Muscle layer of colon (tissue), 2 donors: ENCODE measurements at regions not wholly inside any gene's neighbourhood (a gene's known extent, or its start where the extent isn't known, plus 50 kb on each side); places are given as distances from the start of the nearest gene placed in this dataset.

Source experiments
- H3K27ac ChIP-seq: one replicate; pipeline ENCODE4 v1.7.0; 2013; ENCODE audit warnings: low read depth, mild to moderate bottlenecking, low read length, moderate library complexity
- H3K27me3 ChIP-seq, 2 donors: one replicate each; pipeline ENCODE4 v1.7.0; 2013; ENCODE audit warnings: low read length in 2 of 2, mild to moderate bottlenecking in 2 of 2; ENCODE audit not compliant: insufficient read depth in 2 of 2, control insufficient read depth in 1 of 2
- H3K36me3 ChIP-seq: one replicate; pipeline ENCODE4 v1.7.0; 2013; ENCODE audit warnings: mild to moderate bottlenecking, low read length; ENCODE audit not compliant: insufficient read depth
- H3K4me1 ChIP-seq: one replicate; pipeline ENCODE4 v1.7.0; 2013; ENCODE audit warnings: mild to moderate bottlenecking, low read length; ENCODE audit not compliant: insufficient read depth
- H3K4me3 ChIP-seq, 2 donors: one replicate each; pipeline ENCODE4 v1.7.0; 2013; ENCODE audit warnings: low read length in 2 of 2, low read depth in 1 of 2, mild to moderate bottlenecking in 1 of 2, moderate library complexity in 1 of 2
- H3K9ac ChIP-seq: one replicate; pipeline ENCODE4 v1.7.0; 2013; ENCODE audit warnings: low read length
- H3K9me3 ChIP-seq: one replicate; pipeline ENCODE4 v1.7.0; 2013; ENCODE audit warnings: mild to moderate bottlenecking, low read length
- donor health status: abdominal sarcoma.
- donor health status: Adenocarcinoma of cecum.

DNA sequence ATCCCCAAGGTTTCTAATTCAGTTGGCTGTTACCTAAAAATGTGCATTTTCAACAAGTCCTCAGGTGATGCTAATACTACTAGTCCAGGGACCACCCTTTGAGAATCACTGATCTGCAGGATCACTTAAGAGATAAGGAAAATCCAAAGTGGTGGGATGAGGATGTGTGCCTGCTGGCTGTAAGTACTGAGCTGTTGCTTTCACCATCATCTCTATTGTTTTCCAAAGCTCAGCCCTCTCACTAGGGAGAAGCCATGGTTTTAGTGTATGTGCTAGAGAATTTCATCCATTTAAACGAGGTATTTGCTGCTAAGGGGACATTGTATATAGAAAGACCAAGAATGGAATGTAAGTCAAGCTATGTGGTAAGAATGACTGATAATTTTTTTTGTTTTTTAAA is 202.3 kb downstream of the KIF21A start:
- Histone ChIP-seq H3K9ac (no peak overlapping the region), H3K4me1 (peaks cover 6% of the 10 kb centered on the region), H3K4me3 (no peak overlapping the region), H3K27me3 (no peaks in the 10 kb centered on the region), H3K9me3 (no peaks in the 10 kb centered on the region), H3K27ac (no peak overlapping the region), H3K36me3 (no peaks in the 10 kb centered on the region)

DNA sequence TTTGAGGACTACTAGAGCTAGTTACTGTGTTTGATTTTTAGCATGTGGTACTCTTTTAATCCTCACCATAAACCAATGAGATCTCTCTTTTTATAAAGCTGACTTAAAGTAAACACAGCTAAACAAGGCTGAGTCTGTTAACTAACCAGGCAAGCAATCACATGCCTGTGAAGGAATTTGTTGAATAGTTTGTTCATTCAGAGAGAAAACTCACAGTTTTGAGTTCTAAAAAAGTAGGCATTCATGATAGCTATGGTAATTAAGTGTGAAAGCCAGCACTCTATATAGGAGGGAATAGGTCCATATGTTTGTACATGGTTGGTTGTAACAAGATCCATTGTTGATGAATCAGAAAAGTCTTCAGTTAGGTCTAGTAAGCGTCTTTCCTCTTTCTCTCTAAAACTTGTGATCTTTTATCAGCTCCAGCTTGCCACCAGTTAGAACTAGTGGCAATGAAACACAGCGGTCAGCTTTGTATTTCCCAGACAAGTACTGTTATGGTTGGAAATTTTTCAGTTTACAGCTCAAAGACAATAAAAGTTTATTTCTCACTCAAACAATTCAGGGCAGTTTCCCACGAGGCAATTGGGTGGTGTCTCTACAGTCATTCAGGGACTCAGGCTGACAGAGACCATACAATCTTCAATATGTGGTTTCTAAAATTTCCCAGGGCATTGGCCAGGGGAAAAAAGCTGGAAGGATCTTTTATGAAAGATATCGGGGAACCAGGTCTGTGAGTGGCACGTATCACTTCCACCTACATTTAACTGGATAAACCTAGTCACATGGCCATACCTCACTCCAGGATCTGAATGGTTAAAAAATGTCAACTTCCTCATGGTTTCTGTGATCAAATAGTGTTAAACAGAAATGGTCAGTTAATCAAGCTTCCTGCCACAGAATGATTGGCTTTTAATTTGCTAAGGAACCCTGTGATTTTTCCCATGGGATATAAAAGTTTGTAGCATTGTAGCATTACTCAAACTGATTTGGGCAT is 203.1 kb downstream of the KIF21A start:
- H3K36me3 ChIP-seq, result no peaks in the 10 kb centered on the region
- H3K9me3 ChIP-seq, result no peaks in the 10 kb centered on the region
- no peaks in the 10 kb centered on the region for H3K27me3 ChIP-seq
- no peak overlapping the region for H3K9ac ChIP-seq
- H3K4me3 ChIP-seq, result no peak overlapping the region
- H3K27ac ChIP-seq, result no peak overlapping the region
- peaks cover 8% of the 10 kb centered on the region for H3K4me1 ChIP-seq

DNA sequence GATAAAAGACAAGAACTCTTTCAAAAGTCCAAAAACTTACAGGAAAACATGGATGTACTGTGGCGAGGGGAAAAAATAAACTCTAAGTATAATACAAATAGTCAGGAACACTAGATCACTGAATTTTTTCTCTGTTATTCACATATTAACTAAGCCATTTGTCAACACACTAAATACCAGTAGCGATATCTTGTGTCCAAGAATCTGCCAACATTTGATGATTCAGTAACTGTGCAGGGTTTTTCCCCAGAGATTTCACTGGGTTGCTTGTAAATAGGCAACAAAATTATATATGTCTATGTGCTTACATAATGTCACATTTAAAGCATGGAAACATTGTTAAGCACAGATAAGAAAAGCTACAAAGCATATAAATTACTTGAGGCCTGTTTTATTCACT is 205.9 kb downstream of the KIF21A start:
- peaks cover 8% of the 10 kb centered on the region for H3K4me1 ChIP-seq
- no peak overlapping the region for H3K4me3 ChIP-seq
- no peaks in the 10 kb centered on the region for H3K27me3 ChIP-seq
- no peaks in the 10 kb centered on the region for H3K36me3 ChIP-seq
- H3K27ac ChIP-seq, result no peak overlapping the region
- no peaks in the 10 kb centered on the region for H3K9me3 ChIP-seq
- H3K9ac ChIP-seq, result no peak overlapping the region

DNA sequence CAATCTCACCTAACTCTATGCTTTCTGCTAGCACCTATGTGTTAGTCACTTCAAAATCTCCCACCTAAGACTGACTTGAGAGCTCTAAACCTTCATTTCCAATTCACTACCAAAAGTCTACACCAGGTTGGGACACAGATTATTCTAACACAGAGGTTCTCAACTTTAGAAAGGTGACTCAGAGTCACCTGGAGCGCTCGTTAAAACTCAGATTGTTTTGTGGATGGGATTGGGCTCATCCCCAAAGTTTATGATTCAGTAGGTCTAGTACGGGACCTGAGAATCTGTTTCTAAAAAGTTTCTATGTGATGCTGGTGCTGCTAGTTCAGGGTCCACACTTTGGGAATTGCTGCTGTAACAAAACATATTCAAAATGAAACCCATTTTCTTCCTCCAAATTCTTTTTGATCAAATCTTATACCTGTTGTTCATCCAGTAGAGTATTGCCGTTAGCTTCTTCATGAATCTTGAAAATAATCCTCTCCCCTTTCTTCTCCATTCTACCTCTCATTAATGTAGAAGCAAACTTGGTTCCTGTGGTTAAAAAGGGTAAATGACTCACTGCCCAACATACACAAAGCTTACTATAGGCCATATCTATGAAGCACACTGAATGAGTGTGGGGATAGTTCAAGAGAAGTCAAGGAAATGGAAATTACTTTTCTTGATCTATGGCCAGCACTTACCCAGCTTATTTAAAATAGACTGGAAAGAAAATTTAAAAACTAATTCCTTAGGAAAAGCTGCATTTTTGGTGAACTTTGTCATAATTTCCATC is 206.7 kb downstream of the KIF21A start:
- H3K27me3 ChIP-seq, result no peaks in the 10 kb centered on the region
- no peak overlapping the region for H3K27ac ChIP-seq
- H3K36me3 ChIP-seq, result no peaks in the 10 kb centered on the region

DNA sequence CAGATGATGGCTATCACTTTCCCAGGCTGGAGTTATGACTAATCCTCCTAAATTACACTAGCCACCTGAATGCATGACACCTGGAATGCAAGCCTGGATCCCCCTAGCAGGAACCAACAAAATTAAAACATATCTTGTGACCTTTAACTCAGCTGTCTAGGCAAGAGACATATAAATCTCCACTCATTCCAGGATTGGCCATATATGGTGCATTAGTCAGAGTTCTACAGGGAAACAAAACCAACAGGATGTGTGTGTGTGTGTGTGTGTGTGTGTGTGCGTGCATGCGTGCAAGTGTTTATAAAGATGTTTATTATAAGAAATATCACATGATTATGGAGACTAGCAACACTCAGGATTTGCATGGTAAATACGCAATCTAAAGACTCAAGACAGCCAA is 212.8 kb downstream of the KIF21A start:
- H3K4me1 ChIP-seq, result no peaks in the 10 kb centered on the region
- no peak overlapping the region for H3K4me3 ChIP-seq
- no peak overlapping the region for H3K9ac ChIP-seq
- H3K27me3 ChIP-seq, result no peaks in the 10 kb centered on the region
- no peak overlapping the region for H3K27ac ChIP-seq
- H3K9me3 ChIP-seq, result no peaks in the 10 kb centered on the region
- no peaks in the 10 kb centered on the region for H3K36me3 ChIP-seq

More for the DNA sequence above, 206.7 kb downstream of the KIF21A start:
- H3K9me3 ChIP-seq, result no peaks in the 10 kb centered on the region
- H3K4me3 ChIP-seq, result no peak overlapping the region
- peaks cover 8% of the 10 kb centered on the region for H3K4me1 ChIP-seq
- no peak overlapping the region for H3K9ac ChIP-seq

DNA sequence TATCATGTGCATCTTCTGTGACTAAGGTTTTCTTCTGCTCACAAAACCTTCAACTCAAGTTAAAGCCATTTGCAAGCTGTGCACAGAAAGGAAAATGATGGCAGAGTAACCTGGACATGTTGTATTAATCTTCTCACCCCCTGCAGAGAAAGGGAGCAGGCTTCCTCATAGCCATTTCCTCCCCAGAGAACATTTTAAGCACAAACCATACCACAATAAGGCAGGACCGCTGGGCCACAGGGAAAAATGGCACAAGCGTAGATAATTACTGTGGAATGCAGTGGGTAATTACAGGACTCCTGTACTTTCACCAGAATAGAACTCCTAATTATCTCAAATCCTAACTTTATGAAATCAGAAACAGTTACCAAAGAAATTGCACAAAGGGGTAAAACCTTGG is 215.7 kb downstream of the KIF21A start:
- Histone ChIP-seq H3K27me3 (no peaks in the 10 kb centered on the region), H3K4me1 (no peaks in the 10 kb centered on the region), H3K9me3 (no peaks in the 10 kb centered on the region), H3K27ac (no peak overlapping the region), H3K36me3 (no peaks in the 10 kb centered on the region), H3K9ac (no peak overlapping the region), H3K4me3 (no peak overlapping the region)

DNA sequence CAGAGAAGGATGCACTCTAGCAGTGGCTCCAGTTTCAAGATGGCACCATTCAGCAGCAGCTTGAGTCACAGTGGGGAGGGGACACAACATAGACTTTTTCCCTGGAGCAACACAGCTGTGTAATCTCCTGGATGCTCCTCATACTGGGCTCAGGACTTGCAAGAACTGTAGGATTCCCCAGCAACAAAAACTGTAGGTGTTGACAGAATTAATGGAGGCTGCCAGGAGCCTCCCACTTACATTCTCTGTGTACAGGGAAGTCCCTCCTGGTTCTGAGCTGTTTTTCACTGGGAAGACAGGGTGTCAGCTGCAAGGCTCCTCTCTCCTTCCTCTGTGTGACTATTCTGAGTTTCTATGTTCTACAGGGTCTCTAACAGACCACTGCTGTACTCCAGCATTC is 217.9 kb downstream of the KIF21A start:
- H3K9ac ChIP-seq, result no peak overlapping the region
- H3K27ac ChIP-seq, result no peak overlapping the region
- no peaks in the 10 kb centered on the region for H3K4me1 ChIP-seq
- H3K36me3 ChIP-seq, result no peaks in the 10 kb centered on the region
- no peak overlapping the region for H3K4me3 ChIP-seq
- no peaks in the 10 kb centered on the region for H3K9me3 ChIP-seq
- H3K27me3 ChIP-seq, result no peaks in the 10 kb centered on the region

DNA sequence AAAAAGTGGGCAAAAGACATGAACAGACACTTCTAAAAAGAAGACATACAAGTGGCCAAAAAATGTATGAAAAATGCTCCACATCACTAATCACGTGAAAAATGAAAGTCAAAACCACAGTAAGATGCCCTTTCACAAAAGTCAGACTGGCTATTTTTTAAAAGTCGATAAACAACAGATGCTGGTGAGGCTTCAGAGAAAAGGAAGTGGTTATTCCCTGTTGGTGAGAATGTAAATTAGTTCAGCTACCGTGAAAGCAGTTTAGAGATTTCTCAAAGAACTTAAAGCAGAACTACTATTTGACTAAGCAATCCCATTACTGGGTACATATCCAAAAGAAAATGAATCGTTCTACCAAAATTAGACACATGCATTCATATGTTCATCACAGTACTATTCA is 237.0 kb downstream of the KIF21A start:
- Histone ChIP-seq H3K9ac (no peak overlapping the region), H3K4me1 (no peaks in the 10 kb centered on the region), H3K9me3 (peaks cover 5% of the 10 kb centered on the region)

DNA sequence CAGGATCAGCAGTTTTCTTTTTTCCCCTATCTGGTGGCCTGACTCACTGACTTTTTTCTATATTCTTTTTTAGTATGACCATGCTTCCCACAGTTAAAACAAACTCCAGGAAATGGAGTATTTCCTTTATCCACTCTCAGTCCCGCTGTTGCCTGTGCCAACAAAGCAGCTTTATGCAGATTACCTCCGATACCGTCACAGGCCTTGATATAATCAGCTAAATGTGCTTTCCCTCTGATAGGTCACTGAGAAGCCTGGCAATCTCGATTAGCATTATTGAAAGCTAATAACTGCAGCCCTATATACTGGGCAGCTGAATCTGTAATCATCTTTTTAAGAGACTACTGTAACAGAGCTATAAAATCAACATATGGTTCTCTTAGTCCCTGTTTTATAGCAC is 243.6 kb downstream of the KIF21A start:
- Histone ChIP-seq H3K4me1 (no peaks in the 10 kb centered on the region), H3K9ac (no peak overlapping the region), H3K9me3 (peaks cover 5% of the 10 kb centered on the region), H3K36me3 (no peaks in the 10 kb centered on the region), H3K27ac (no peak overlapping the region), H3K4me3 (no peak overlapping the region), H3K27me3 (no peaks in the 10 kb centered on the region)

More for the DNA sequence above, 237.0 kb downstream of the KIF21A start:
- no peak overlapping the region for H3K4me3 ChIP-seq
- no peaks in the 10 kb centered on the region for H3K36me3 ChIP-seq
- H3K27me3 ChIP-seq, result no peaks in the 10 kb centered on the region
- H3K27ac ChIP-seq, result no peak overlapping the region

DNA sequence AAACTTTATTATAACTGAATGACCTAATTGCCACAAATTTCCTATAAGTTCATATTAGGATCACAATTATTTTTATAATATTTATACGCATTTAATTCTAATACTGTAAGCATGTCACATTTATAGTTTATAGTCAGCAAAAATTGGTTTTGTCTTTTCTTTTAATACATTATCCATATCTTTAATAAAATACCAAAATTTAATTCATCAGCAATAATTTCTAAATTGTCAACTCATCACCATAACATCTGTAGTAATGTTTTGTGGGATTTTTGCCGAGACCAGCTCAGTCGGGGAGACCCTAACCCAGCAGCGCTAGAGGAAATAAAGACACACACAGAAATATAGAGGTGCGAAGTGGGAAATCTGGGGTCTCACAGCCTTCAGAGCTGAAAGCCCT is 254.2 kb downstream of the KIF21A start:
- Histone ChIP-seq H3K9me3 (no peaks in the 10 kb centered on the region), H3K36me3 (no peaks in the 10 kb centered on the region), H3K4me1 (no peaks in the 10 kb centered on the region), H3K27me3 (no peaks in the 10 kb centered on the region), H3K27ac (no peak overlapping the region), H3K4me3 (no peak overlapping the region), H3K9ac (no peak overlapping the region)

DNA sequence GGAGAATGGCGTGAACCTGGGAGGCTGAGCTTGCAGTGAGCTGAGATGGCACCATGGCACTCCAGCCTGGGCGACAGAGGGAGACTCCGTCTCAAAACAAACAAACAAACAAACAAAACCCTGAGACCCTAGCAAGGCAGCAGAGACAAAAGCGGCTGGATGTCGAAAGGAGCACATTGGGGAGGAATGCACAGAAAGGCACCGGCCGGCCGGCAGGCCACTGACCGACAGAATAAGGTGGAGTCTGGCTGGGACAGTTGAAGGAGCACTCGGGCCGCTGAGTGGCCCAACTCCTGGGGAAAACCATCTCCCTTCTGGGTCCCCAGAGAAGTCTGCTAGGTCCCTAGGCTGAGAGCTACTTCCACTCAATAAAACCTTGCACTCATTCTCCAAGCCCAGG is 256.2 kb downstream of the KIF21A start:
- Histone ChIP-seq H3K4me3 (no peak overlapping the region), H3K27ac (no peak overlapping the region), H3K4me1 (no peaks in the 10 kb centered on the region), H3K27me3 (no peaks in the 10 kb centered on the region), H3K36me3 (no peaks in the 10 kb centered on the region), H3K9me3 (no peaks in the 10 kb centered on the region), H3K9ac (no peak overlapping the region)
